ENCODE measurements at regions not wholly inside any gene's neighbourhood (a gene's known extent, or its start where the extent isn't known, plus 50 kb on each side); places are given as distances from the start of the nearest gene placed in this dataset.

DNA sequence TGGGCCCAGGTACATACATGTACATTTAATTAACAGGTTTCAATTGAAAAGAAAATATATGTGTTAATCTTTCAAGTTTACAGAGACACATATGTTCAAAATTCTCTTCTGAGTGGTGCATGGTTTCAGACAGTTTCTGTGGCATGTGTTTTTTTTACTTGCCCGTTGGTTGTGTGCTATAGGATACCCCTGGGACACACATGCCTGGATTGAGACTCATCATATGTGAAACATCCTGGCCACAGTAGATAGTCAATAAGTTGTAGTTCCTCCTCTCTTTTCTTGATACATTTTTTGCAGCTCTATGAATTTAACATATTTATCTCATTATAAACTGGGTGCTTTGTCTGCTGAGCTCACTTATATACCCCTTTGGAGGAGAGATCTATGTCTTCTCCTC is 207.8 kb upstream of the CTBP2 start:
- TF ChIP-seq, protein P1, sequence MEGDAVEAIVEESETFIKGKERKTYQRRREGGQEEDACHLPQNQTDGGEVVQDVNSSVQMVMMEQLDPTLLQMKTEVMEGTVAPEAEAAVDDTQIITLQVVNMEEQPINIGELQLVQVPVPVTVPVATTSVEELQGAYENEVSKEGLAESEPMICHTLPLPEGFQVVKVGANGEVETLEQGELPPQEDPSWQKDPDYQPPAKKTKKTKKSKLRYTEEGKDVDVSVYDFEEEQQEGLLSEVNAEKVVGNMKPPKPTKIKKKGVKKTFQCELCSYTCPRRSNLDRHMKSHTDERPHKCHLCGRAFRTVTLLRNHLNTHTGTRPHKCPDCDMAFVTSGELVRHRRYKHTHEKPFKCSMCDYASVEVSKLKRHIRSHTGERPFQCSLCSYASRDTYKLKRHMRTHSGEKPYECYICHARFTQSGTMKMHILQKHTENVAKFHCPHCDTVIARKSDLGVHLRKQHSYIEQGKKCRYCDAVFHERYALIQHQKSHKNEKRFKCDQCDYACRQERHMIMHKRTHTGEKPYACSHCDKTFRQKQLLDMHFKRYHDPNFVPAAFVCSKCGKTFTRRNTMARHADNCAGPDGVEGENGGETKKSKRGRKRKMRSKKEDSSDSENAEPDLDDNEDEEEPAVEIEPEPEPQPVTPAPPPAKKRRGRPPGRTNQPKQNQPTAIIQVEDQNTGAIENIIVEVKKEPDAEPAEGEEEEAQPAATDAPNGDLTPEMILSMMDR (IDR thresholded peaks at IDR 0.05): no peak
- TF ChIP-seq EZH2 (IDR thresholded peaks at IDR 0.05) (no peak), EZH2phosphoT487 (IDR thresholded peaks at IDR 0.05) (no peak)
- Histone ChIP-seq H3K9me3 (ENCODE audit: low read depth) (no peaks in the 10 kb centered on the region), H3K4me2 (no peak overlapping the region), H3K27me3 (peaks cover 14% of the 10 kb centered on the region), H3K27ac (no peak overlapping the region), H3K9ac (no peak overlapping the region), H3K4me1 (peaks cover 7% of the 10 kb centered on the region), H3K4me3 (no peak overlapping the region), H3K79me2 (ENCODE audit: low read depth) (no peaks in the 10 kb centered on the region), H4K20me1 (ENCODE audit: low read depth) (no peaks in the 10 kb centered on the region), H3F3A (ENCODE audit: low read depth) (no peaks in the 10 kb centered on the region), H3K36me3 (no peaks in the 10 kb centered on the region), H2AFZ (replicated peaks) (no peak overlapping the region)
- Mint-ChIP-seq H3K9me3 (peaks cover 6% of the 10 kb centered on the region), H3K27ac (no peak overlapping the region), H3K27me3 (ENCODE audit: insufficient read depth, low read depth) (peaks cover 2% of the 10 kb centered on the region), H3K36me3 (no peaks in the 10 kb centered on the region), H3K4me3 (no peak overlapping the region), H3K4me1 (peaks cover 3% of the 10 kb centered on the region)
- no peak for DNase-seq (ENCODE audit: low spot score)

DNA sequence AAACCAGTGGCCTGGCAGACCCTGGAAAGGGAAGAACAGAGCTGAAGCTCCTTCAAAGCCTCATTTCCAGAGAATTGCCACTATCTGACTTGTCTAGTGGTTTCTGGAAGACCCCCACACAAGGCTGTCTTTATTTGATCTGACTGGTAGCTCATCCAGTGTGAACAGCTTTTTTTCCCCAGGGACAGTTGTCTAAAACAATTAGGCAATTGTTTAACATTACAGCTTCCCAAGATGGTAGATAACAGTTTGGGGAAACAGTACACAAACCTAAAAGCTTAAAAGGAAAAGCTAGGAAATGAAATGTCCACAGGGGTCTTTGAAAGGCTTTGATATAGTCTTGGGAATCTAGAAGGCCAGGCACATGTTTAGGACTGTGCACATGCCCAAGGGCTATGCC is 203.4 kb upstream of the CTBP2 start:
- H3K36me3 ChIP-seq: no peaks in the 10 kb centered on the region
- H3K4me3 ChIP-seq: no peak overlapping the region
- Mint-ChIP-seq H3K4me1 (no peaks in the 10 kb centered on the region), H3K36me3 (no peaks in the 10 kb centered on the region), H3K9me3 (peaks cover 8% of the 10 kb centered on the region), H3K27me3 (ENCODE audit: insufficient read depth, low read depth) (no peaks in the 10 kb centered on the region), H3K4me3 (no peak overlapping the region), H3K27ac (no peak overlapping the region)
- H3F3A ChIP-seq (ENCODE audit: low read depth): no peaks in the 10 kb centered on the region
- DNase-seq (ENCODE audit: low spot score): no peak
- no peaks in the 10 kb centered on the region for H3K79me2 ChIP-seq (ENCODE audit: low read depth)
- TF ChIP-seq, protein P1 (IDR thresholded peaks at IDR 0.05): no peak
- TF ChIP-seq EZH2phosphoT487 (IDR thresholded peaks at IDR 0.05): no peak
- no peak for TF ChIP-seq EZH2 (IDR thresholded peaks at IDR 0.05)
- H3K9ac ChIP-seq: no peak overlapping the region
- no peaks in the 10 kb centered on the region for H3K27me3 ChIP-seq
- no peaks in the 10 kb centered on the region for H3K9me3 ChIP-seq (ENCODE audit: low read depth)
- H4K20me1 ChIP-seq (ENCODE audit: low read depth): no peaks in the 10 kb centered on the region
- H3K4me2 ChIP-seq: no peak overlapping the region
- no peak overlapping the region for H3K27ac ChIP-seq
- no peaks in the 10 kb centered on the region for H3K4me1 ChIP-seq
- no peak overlapping the region for H2AFZ ChIP-seq (replicated peaks)

DNA sequence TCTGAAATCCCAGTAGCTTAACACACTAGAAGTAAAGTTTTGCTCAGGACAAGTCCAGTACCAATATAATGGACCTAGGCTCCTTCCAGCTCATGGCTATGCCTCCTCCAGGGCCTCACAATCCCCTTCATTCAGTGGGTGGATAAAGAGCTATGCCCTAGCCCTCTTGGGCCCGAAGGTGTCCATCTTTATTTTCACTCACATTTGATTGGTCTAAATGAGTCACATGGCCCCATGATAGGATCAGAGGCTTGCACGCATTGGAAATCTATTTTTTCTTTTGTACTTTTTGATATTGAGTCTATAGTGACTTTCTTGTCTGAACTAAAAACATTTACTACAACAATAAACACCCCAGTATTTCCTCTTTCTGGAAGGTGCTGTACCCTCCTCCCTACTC is 202.6 kb upstream of the CTBP2 start:
- H2AFZ ChIP-seq (replicated peaks): no peak overlapping the region
- no peaks in the 10 kb centered on the region for H3F3A ChIP-seq (ENCODE audit: low read depth)
- no peak overlapping the region for H3K27ac ChIP-seq
- no peak for DNase-seq (ENCODE audit: low spot score)
- no peaks in the 10 kb centered on the region for H3K4me1 Mint-ChIP-seq
- H3K4me2 ChIP-seq: no peak overlapping the region
- no peaks in the 10 kb centered on the region for H3K4me1 ChIP-seq
- H3K9ac ChIP-seq: no peak overlapping the region
- H3K9me3 ChIP-seq (ENCODE audit: low read depth): no peaks in the 10 kb centered on the region
- no peak overlapping the region for H3K27ac Mint-ChIP-seq
- H3K4me3 Mint-ChIP-seq: no peak overlapping the region
- H3K36me3 Mint-ChIP-seq: no peaks in the 10 kb centered on the region
- no peaks in the 10 kb centered on the region for H3K79me2 ChIP-seq (ENCODE audit: low read depth)
- H3K9me3 Mint-ChIP-seq: peaks cover 10% of the 10 kb centered on the region
- H3K4me3 ChIP-seq: no peak overlapping the region
- no peaks in the 10 kb centered on the region for H3K27me3 Mint-ChIP-seq (ENCODE audit: insufficient read depth, low read depth)
- H3K27me3 ChIP-seq: no peaks in the 10 kb centered on the region
- H4K20me1 ChIP-seq (ENCODE audit: low read depth): no peaks in the 10 kb centered on the region
- TF ChIP-seq, protein P1 (IDR thresholded peaks at IDR 0.05): no peak
- no peak for TF ChIP-seq EZH2 (IDR thresholded peaks at IDR 0.05)
- no peak for TF ChIP-seq EZH2phosphoT487 (IDR thresholded peaks at IDR 0.05)
- H3K36me3 ChIP-seq: no peaks in the 10 kb centered on the region

Data from neural progenitor cell (in vitro differentiated cells).